Endodermal cell (in vitro differentiated cells): ENCODE measurements at regions not wholly inside any gene's neighbourhood (a gene's known extent, or its start where the extent isn't known, plus 50 kb on each side); places are given as distances from the start of the nearest gene placed in this dataset.

Experiments used
- DNase-seq: peaks from one replicate; pipeline ENCODE4 v3.0.0-alpha.2; 2017
- H3K27ac ChIP-seq: 2 replicates; pipeline ENCODE4 v1.5.1; 2013; ENCODE audit warnings: mild to moderate bottlenecking, low read depth, low read length, moderate library complexity
- H3K27me3 ChIP-seq: 2 replicates; pipeline ENCODE4 v1.6.1; 2013; ENCODE audit warnings: mild to moderate bottlenecking, low read length, moderate library complexity; ENCODE audit not compliant: insufficient read depth, control insufficient read depth, poor library complexity, severe bottlenecking
- H3K36me3 ChIP-seq: 2 replicates; pipeline ENCODE4 v1.7.0; 2013; ENCODE audit warnings: mild to moderate bottlenecking, low read length, moderate library complexity; ENCODE audit not compliant: control insufficient read depth, insufficient read depth
- H3K4me1 ChIP-seq: one replicate; pipeline ENCODE4 v1.7.0; 2013; ENCODE audit warnings: low read length; ENCODE audit not compliant: control insufficient read depth, insufficient read depth
- H3K4me3 ChIP-seq: 2 replicates; pipeline ENCODE4 v1.5.1; 2013; ENCODE audit warnings: mild to moderate bottlenecking, low read length, moderate library complexity
- H3K9ac ChIP-seq: 2 replicates; pipeline ENCODE4 v1.6.1; 2013; ENCODE audit warnings: mild to moderate bottlenecking, low read length, moderate library complexity; ENCODE audit not compliant: poor library complexity, severe bottlenecking; ENCODE audit errors: extremely low read depth
- H3K9me3 ChIP-seq: 2 replicates; pipeline ENCODE4 v1.6.1; 2013; ENCODE audit warnings: mild to moderate bottlenecking, low read length, moderate library complexity; ENCODE audit not compliant: control insufficient read depth
- H3K27ac Mint-ChIP-seq: 2 replicates; pipeline ENCODE4 v1.8.0; 2020; ENCODE audit warnings: mixed read lengths
- H3K27me3 Mint-ChIP-seq: 2 replicates; pipeline ENCODE4 v1.8.0; 2021; ENCODE audit warnings: mild to moderate bottlenecking, mixed read lengths; ENCODE audit not compliant: insufficient read depth
- H3K36me3 Mint-ChIP-seq: 2 replicates; pipeline ENCODE4 v1.8.0; 2020; ENCODE audit warnings: low read depth, mixed read lengths
- H3K4me1 Mint-ChIP-seq: 2 replicates; pipeline ENCODE4 v1.8.0; 2020; ENCODE audit warnings: mixed read lengths
- H3K4me3 Mint-ChIP-seq: 2 replicates; pipeline ENCODE4 v1.8.0; 2020; ENCODE audit warnings: mild to moderate bottlenecking, moderate library complexity, mixed read lengths
- H3K9me3 Mint-ChIP-seq: 2 replicates; pipeline ENCODE4 v1.8.0; 2020; ENCODE audit warnings: mild to moderate bottlenecking, mixed read lengths
- CTCF ChIP-seq: fragments of 200-600 bp; sonication (generic); conservative IDR thresholded peaks from 2 replicates; pipeline ENCODE4 v1.5.0; 2021; ENCODE audit warnings: antibody characterized with exemption, mild to moderate bottlenecking
- WGBS, 2 experiments: methylation state at CpG; one replicate each; pipeline versions ENCODE4 v1.1.5 to v1.1.7; 2013; ENCODE audit warnings: missing lambda C conversion rate in 2 of 2, mixed read lengths in 1 of 2; ENCODE audit not compliant: insufficient coverage in 1 of 2, insufficient read length in 1 of 2; 5-methylcytosine and 5-hydroxymethylcytosine counted together

- no peak overlapping the region for H3K4me3 Mint-ChIP-seq
- H3K9ac ChIP-seq = no peak overlapping the region
- H3K9me3 Mint-ChIP-seq = no peaks in the 10 kb centered on the region
- no peaks in the 10 kb centered on the region for H3K4me1 ChIP-seq
- 92% methylated on average over 1 of the region's 2 CpGs; no CpG with 5 or more reads in 1 of the 2 experiments for WGBS, 2 experiments
- no peak overlapping the region for H3K27ac Mint-ChIP-seq
- H3K4me1 Mint-ChIP-seq = no peaks in the 10 kb centered on the region
- no peak for DNase-seq
- no peaks in the 10 kb centered on the region for H3K27me3 ChIP-seq
- H3K27ac ChIP-seq = peak overlapping the region; percentile 71
- no peak for TF ChIP-seq CTCF
- H3K36me3 Mint-ChIP-seq = no peaks in the 10 kb centered on the region
- H3K36me3 ChIP-seq = no peaks in the 10 kb centered on the region
- no peaks in the 10 kb centered on the region for H3K9me3 ChIP-seq
- H3K27me3 Mint-ChIP-seq = no peaks in the 10 kb centered on the region
- no peak overlapping the region for H3K4me3 ChIP-seq
These were observed 410.6 kb downstream of the TBC1D4 start for GRCh38 chr13:75071395-75071794.

- no peak overlapping the region for H3K27ac Mint-ChIP-seq
- no peak overlapping the region for H3K4me3 Mint-ChIP-seq
- no peak overlapping the region for H3K27ac ChIP-seq
- no peaks in the 10 kb centered on the region for H3K27me3 Mint-ChIP-seq
- H3K4me1 ChIP-seq = no peaks in the 10 kb centered on the region
- H3K9me3 ChIP-seq = no peaks in the 10 kb centered on the region
- H3K9ac ChIP-seq = no peak overlapping the region
- no peaks in the 10 kb centered on the region for H3K36me3 Mint-ChIP-seq
- DNase-seq = no peak
- H3K4me1 Mint-ChIP-seq = no peaks in the 10 kb centered on the region
- H3K36me3 ChIP-seq = no peaks in the 10 kb centered on the region
- TF ChIP-seq CTCF = no peak
- H3K4me3 ChIP-seq = no peak overlapping the region
- no peaks in the 10 kb centered on the region for H3K27me3 ChIP-seq
- H3K9me3 Mint-ChIP-seq = no peaks in the 10 kb centered on the region
These were observed 420.1 kb downstream of the TBC1D4 start for GRCh38 chr13:75061909-75062308.

GRCh38 chr13:75055296-75055695 lies 426.7 kb downstream of the TBC1D4 start:
- Histone ChIP-seq H3K9me3 (no peaks in the 10 kb centered on the region), H3K9ac (no peak overlapping the region), H3K4me3 (no peak overlapping the region), H3K36me3 (no peaks in the 10 kb centered on the region), H3K27ac (no peak overlapping the region), H3K4me1 (peaks cover 4% of the 10 kb centered on the region), H3K27me3 (no peaks in the 10 kb centered on the region)
- Mint-ChIP-seq H3K36me3 (no peaks in the 10 kb centered on the region), H3K4me3 (no peak overlapping the region), H3K27me3 (no peaks in the 10 kb centered on the region), H3K27ac (no peak overlapping the region), H3K4me1 (peaks cover 12% of the 10 kb centered on the region), H3K9me3 (no peaks in the 10 kb centered on the region)
- DNase-seq = no peak
- no peak for TF ChIP-seq CTCF
